MM.1S (cell line): ENCODE measurements at regions not wholly inside any gene's neighbourhood (a gene's known extent, or its start where the extent isn't known, plus 50 kb on each side); places are given as distances from the start of the nearest gene placed in this dataset.

Experiments
- DNase-seq: peaks from one replicate; pipeline ENCODE4 v3.0.0-alpha.2; 2015
- H2AFZ ChIP-seq: fragments of 300-600 bp; sonication (generic); 2 replicates; pipeline ENCODE4 v1.6.0; 2016; ENCODE audit warnings: antibody characterized with exemption, low read length
- H3F3A ChIP-seq: fragments of 300-600 bp; sonication (generic); 2 replicates; pipeline ENCODE4 v1.6.1; 2016; ENCODE audit warnings: mild to moderate bottlenecking, antibody characterized with exemption, low read length, moderate library complexity, mixed read lengths; ENCODE audit not compliant: insufficient read depth
- H3K27ac ChIP-seq: fragments of 300-600 bp; sonication (generic); 2 replicates; pipeline ENCODE4 v1.5.1; 2016; ENCODE audit warnings: mild to moderate bottlenecking, low read length
- H3K27me3 ChIP-seq: fragments of 300-600 bp; sonication (generic); replicated peaks from 2 replicates; pipeline ENCODE4 v1.6.0; 2016; ENCODE audit warnings: low read length; ENCODE audit not compliant: insufficient read depth
- H3K36me3 ChIP-seq: fragments of 300-600 bp; sonication (generic); replicated peaks from 2 replicates; pipeline ENCODE4 v1.6.1; 2016; ENCODE audit warnings: mild to moderate bottlenecking, low read length, mixed read lengths; ENCODE audit not compliant: insufficient read depth
- H3K4me1 ChIP-seq: fragments of 300-600 bp; sonication (generic); 2 replicates; pipeline ENCODE4 v1.6.1; 2016; ENCODE audit warnings: low read length, mixed read lengths
- H3K4me2 ChIP-seq: fragments of 300-600 bp; sonication (generic); 2 replicates; pipeline ENCODE4 v1.6.0; 2016; ENCODE audit warnings: low read depth, low read length
- H3K4me3 ChIP-seq: fragments of 300-600 bp; sonication (generic); 2 replicates; pipeline ENCODE4 v1.5.1; 2016; ENCODE audit warnings: low read length, mixed read lengths
- H3K79me2 ChIP-seq: fragments of 300-600 bp; sonication (generic); 2 replicates; pipeline ENCODE4 v1.6.1; 2016; ENCODE audit warnings: mixed run types, low read length, mixed read lengths
- H3K9ac ChIP-seq: fragments of 300-600 bp; sonication (generic); 2 replicates; pipeline ENCODE4 v1.6.1; 2016; ENCODE audit warnings: low read length, mixed read lengths
- H3K9me2 ChIP-seq: fragments of 300-600 bp; sonication (generic); replicated peaks from 2 replicates; pipeline ENCODE4 v1.6.1; 2016; ENCODE audit warnings: mild to moderate bottlenecking, low read length, mixed read lengths; ENCODE audit not compliant: insufficient read depth
- H3K9me3 ChIP-seq: fragments of 300-600 bp; sonication (generic); replicated peaks from 2 replicates; pipeline ENCODE4 v1.6.1; 2016; ENCODE audit warnings: mild to moderate bottlenecking, low read length, mixed read lengths; ENCODE audit not compliant: insufficient read depth
- H4K20me1 ChIP-seq: fragments of 300-600 bp; sonication (generic); 2 replicates; pipeline ENCODE4 v1.6.1; 2016; ENCODE audit warnings: mild to moderate bottlenecking, low read length, moderate library complexity, mixed read lengths; ENCODE audit not compliant: insufficient read depth
- CTCF ChIP-seq: fragments of 300-600 bp; sonication (generic); IDR thresholded peaks from 2 replicates; pipeline ENCODE4 v1.5.1; 2016; ENCODE audit warnings: antibody characterized with exemption, low read length, mixed read lengths
- EZH2 ChIP-seq: fragments of 300-600 bp; sonication (generic); optimal IDR thresholded peaks from 2 replicates; pipeline ENCODE3; 2017; ENCODE audit warnings: low read depth, mild to moderate bottlenecking, antibody characterized with exemption, low read length, mixed read lengths
- EZH2phosphoT487 ChIP-seq: fragments of 300-600 bp; sonication (generic); IDR thresholded peaks from 2 replicates; pipeline ENCODE4 v1.6.1; 2018; ENCODE audit warnings: antibody characterized with exemption, low read length

GRCh38 chr4:32161392-32161791, 1441.2 kb downstream of the PCDH7 start:
- Histone ChIP-seq H3K4me3 (no peak overlapping the region), H4K20me1 (no peaks in the 10 kb centered on the region), H3K9me2 (no peaks in the 10 kb centered on the region), H3K9ac (no peak overlapping the region), H3K4me2 (no peak overlapping the region), H3K79me2 (no peaks in the 10 kb centered on the region), H3K36me3 (no peaks in the 10 kb centered on the region), H3K4me1 (no peaks in the 10 kb centered on the region), H2AFZ (no peak overlapping the region), H3K27me3 (no peaks in the 10 kb centered on the region), H3F3A (no peaks in the 10 kb centered on the region), H3K9me3 (no peaks in the 10 kb centered on the region; the same call in 1 of the 2 replicates), H3K27ac (no peak overlapping the region)
- DNase-seq = no peak
- no peak for TF ChIP-seq EZH2
- TF ChIP-seq CTCF = no peak
- TF ChIP-seq EZH2phosphoT487 = no peak

GRCh38 chr4:32163125-32163524, 1443.0 kb downstream of the PCDH7 start:
- Histone ChIP-seq H3K4me3 (no peak overlapping the region), H3F3A (no peaks in the 10 kb centered on the region), H3K4me2 (no peak overlapping the region), H3K9ac (no peak overlapping the region), H3K9me2 (no peaks in the 10 kb centered on the region), H3K9me3 (no peaks in the 10 kb centered on the region; the same call in 1 of the 2 replicates), H3K27ac (no peak overlapping the region), H3K36me3 (no peaks in the 10 kb centered on the region), H3K27me3 (no peaks in the 10 kb centered on the region), H4K20me1 (no peaks in the 10 kb centered on the region), H3K4me1 (no peaks in the 10 kb centered on the region), H3K79me2 (no peaks in the 10 kb centered on the region), H2AFZ (no peak overlapping the region)
- TF ChIP-seq CTCF (no peak), EZH2phosphoT487 (no peak), EZH2 (no peak)
- DNase-seq = no peak

GRCh38 chr4:32169841-32170240, 1449.7 kb downstream of the PCDH7 start:
- no peaks in the 10 kb centered on the region for H3K27me3 ChIP-seq
- H3F3A ChIP-seq = no peaks in the 10 kb centered on the region
- no peaks in the 10 kb centered on the region for H3K4me1 ChIP-seq
- no peak overlapping the region for H2AFZ ChIP-seq
- no peaks in the 10 kb centered on the region for H4K20me1 ChIP-seq
- H3K79me2 ChIP-seq = no peaks in the 10 kb centered on the region
- H3K36me3 ChIP-seq = no peaks in the 10 kb centered on the region
- H3K4me3 ChIP-seq = no peak overlapping the region
- no peak overlapping the region for H3K9ac ChIP-seq
- H3K9me3 ChIP-seq = no peaks in the 10 kb centered on the region
- H3K27ac ChIP-seq = no peak overlapping the region
- H3K9me2 ChIP-seq = no peaks in the 10 kb centered on the region
- TF ChIP-seq EZH2phosphoT487 (no peak), CTCF (no peak), EZH2 (no peak)
- no peak for DNase-seq
- no peak overlapping the region for H3K4me2 ChIP-seq
